Lower leg skin (tissue), 4 donors: ENCODE measurements at regions not wholly inside any gene's neighbourhood (a gene's known extent, or its start where the extent isn't known, plus 50 kb on each side); places are given as distances from the start of the nearest gene placed in this dataset.

Experiments
- DNase-seq, 2 donors: peaks; one replicate each; pipeline ENCODE4 v3.0.0-alpha.2; 2019; ENCODE audit warnings: low spot score in 2 of 2
- H3K4me3 ChIP-seq: fragments of 200-600 bp; sonication (generic); 2 replicates; pipeline ENCODE4 v1.5.1; 2017; ENCODE audit warnings: mild to moderate bottlenecking, low read depth; ENCODE audit not compliant: poor library complexity, severe bottlenecking
- CTCF ChIP-seq, 3 donors: fragments of 450-650 bp; IDR thresholded peaks; one replicate each; pipeline ENCODE4 v1.5.1; 2016; ENCODE audit warnings: antibody characterized with exemption in 3 of 3, mild to moderate bottlenecking in 3 of 3, moderate library complexity in 2 of 3
- POLR2A ChIP-seq, 2 donors: fragments of 450-650 bp; IDR thresholded peaks; one replicate each; pipeline ENCODE4 v1.6.1; 2016 to 2017; ENCODE audit warnings: antibody characterized with exemption in 2 of 2, mild to moderate bottlenecking in 1 of 2, moderate library complexity in 1 of 2
- WGBS, 2 donors: methylation state at CpG; one replicate each; pipeline ENCODE4 v1.1.5; 2018; 5-methylcytosine and 5-hydroxymethylcytosine counted together
- intact Hi-C: fragments of 100-400 bp; cut with DNase I; formaldehyde crosslinking; loops from one replicate; pipeline ENCODE4 v1.15.0; 2023; ENCODE audit warnings: low total_unique reads

- DNase-seq = no peak
- H3K4me3 ChIP-seq = no peak overlapping the region
- intact Hi-C loops = no loop called here
- 77 to 81% methylated on average over 2 of the region's 2 CpGs for WGBS, 2 donors
- no peak for TF ChIP-seq POLR2A (IDR thresholded peaks at IDR 0.05)
- TF ChIP-seq CTCF (IDR thresholded peaks at IDR 0.05) = no peak
These were observed 629.0 kb upstream of the DPP6 start for GRCh38 chr7:153423210-153423590.

- DNase-seq = no peak
- intact Hi-C loops = no loop called here
- 58 to 65% methylated on average over 5 of the region's 5 CpGs for WGBS, 2 donors
- H3K4me3 ChIP-seq = no peak overlapping the region
- TF ChIP-seq CTCF (IDR thresholded peaks at IDR 0.05) = no peak
These were observed 621.3 kb upstream of the DPP6 start for GRCh38 chr7:153430931-153431330.

GRCh38 chr7:153432063-153432462 lies 620.1 kb upstream of the DPP6 start:
- intact Hi-C loops = no loop called here
- TF ChIP-seq CTCF (IDR thresholded peaks at IDR 0.05) (no peak), POLR2A (IDR thresholded peaks at IDR 0.05) (no peak)
- no peak for DNase-seq
- WGBS, 2 donors = 44 to 51% methylated on average over 8 of the region's 8 CpGs
- no peak overlapping the region for H3K4me3 ChIP-seq

GRCh38 chr7:153433223-153433622 lies 619.0 kb upstream of the DPP6 start:
- TF ChIP-seq CTCF (IDR thresholded peaks at IDR 0.05) = no peak
- no peak for TF ChIP-seq POLR2A (IDR thresholded peaks at IDR 0.05)
- WGBS, 2 donors = 90 to 92% methylated on average over 8 of the region's 8 CpGs
- intact Hi-C loops = no loop called here

GRCh38 chr7:153440715-153441114 lies 611.5 kb upstream of the DPP6 start:
- no peak overlapping the region for H3K4me3 ChIP-seq
- WGBS, 2 donors = 76 to 85% methylated on average over 5 of the region's 5 CpGs
- intact Hi-C loops = no loop called here
- no peak for DNase-seq
- TF ChIP-seq CTCF (IDR thresholded peaks at IDR 0.05) (no peak), POLR2A (IDR thresholded peaks at IDR 0.05) (no peak)

More at GRCh38 chr7:153433223-153433622, 619.0 kb upstream of the DPP6 start:
- no peak overlapping the region for H3K4me3 ChIP-seq
- no peak for DNase-seq

GRCh38 chr7:153443032-153443701 lies 609.0 kb upstream of the DPP6 start:
- H3K4me3 ChIP-seq = no peak overlapping the region
- intact Hi-C loops = no loop called here
- TF ChIP-seq POLR2A (IDR thresholded peaks at IDR 0.05) (no peak), CTCF (IDR thresholded peaks at IDR 0.05) (no peak)
- no peak for DNase-seq
- 59 to 67% methylated on average over 7 of the region's 7 CpGs for WGBS, 2 donors
